Right renal pelvis (tissue), 4 donors: ENCODE measurements at regions not wholly inside any gene's neighbourhood (a gene's known extent, or its start where the extent isn't known, plus 50 kb on each side); places are given as distances from the start of the nearest gene placed in this dataset.

ENCODE experiments used
- DNase-seq, 4 donors: peaks; one replicate each; pipeline ENCODE4 v3.0.0-alpha.2; 2013; ENCODE audit warnings: low read depth in 4 of 4, low spot score in 3 of 4, missing footprints in 1 of 4

- peak; percentile 6 to 9 (median 7) for DNase-seq
These were observed 390.4 kb downstream of the SHISA9 start for GRCh38 chr16:13291591-13292333.

- DNase-seq: no peak
These were observed 394.8 kb downstream of the SHISA9 start for GRCh38 chr16:13296206-13296605.

- no peak for DNase-seq
These were observed 397.3 kb downstream of the SHISA9 start for GRCh38 chr16:13298666-13299065.

- no peak for DNase-seq
These were observed 398.9 kb downstream of the SHISA9 start for GRCh38 chr16:13300066-13300840.

DNA sequence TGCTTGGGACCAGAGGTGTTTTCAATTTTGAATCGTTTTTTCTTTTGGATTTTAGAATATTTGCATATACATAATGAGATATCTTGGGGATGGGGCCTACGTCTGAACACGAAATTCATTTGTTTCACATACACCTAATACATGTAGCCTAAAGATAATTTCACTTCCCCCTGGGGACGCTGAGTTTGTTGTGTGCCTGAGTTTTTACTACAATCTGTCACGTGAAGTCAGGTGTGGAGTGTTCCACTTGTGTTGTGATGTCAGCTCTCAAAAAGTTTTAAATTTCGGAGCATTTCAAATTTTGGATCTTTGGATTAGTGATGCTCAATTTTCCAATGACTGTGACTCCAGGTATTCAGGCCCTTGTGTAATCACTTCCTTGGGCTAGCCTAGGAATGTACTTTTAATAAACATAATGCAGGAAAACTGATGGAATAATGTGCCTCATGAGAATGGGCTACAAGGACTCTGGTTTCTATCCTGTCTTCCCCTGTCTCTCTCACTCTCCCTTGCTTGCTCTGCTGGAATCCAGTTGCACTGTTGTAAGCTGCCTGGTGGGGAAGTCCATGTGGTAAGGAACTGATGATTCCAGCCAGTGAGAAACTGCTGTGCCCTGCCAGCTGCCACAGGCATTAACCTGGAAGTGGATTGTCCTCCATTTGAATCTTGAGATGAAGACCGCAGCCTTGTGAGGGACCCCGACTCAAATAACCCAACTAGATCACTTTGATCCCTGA, 403.8 kb downstream of the SHISA9 start:
- DNase-seq: no peak

GRCh38 chr16:13306161-13306995, 405.0 kb downstream of the SHISA9 start:
- DNase-seq: no peak

DNA sequence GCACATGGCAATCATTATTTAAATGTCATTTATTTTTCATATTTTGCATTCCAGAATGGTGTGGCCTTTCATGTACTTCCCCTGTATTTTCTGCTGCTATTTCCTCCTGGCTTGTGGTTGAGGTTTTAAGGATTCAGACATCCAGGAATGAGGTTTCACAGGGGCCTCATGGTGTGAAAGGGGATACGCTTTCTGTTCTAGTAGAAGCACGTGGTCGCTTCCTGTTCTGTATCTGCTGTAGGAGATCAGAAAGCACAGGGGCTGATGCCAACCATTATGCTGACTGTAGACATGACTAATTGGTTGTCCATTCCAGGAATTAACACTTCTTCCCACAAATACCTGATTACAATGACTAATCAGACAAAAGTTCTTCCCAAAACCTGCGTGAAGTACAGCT, 405.9 kb downstream of the SHISA9 start:
- DNase-seq: no peak

GRCh38 chr16:13307851-13308250, 406.5 kb downstream of the SHISA9 start:
- no peak for DNase-seq

- DNase-seq: no peak
These were observed 410.7 kb downstream of the SHISA9 start for GRCh38 chr16:13312063-13312462.

GRCh38 chr16:13313351-13313750, 412.0 kb downstream of the SHISA9 start:
- no peak for DNase-seq

DNA sequence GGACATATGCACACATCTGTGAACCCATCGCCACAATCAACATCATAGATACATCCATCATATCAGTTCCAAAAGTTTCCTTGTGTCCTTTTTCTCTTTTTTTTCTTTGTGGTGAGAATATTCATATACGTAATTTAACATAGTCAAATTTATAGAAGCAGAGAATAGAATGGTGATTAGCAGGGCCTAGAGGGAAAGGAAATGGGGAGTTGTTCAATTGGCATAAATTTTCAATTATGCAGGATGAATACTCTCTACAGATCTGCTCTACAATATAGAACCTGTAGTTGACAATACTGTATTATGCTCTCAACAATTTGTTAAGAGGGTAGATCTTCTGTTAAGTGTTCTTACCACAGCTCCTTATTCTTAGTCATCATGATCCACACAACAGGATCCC, 413.2 kb downstream of the SHISA9 start:
- no peak for DNase-seq

- no peak for DNase-seq
These were observed 414.4 kb downstream of the SHISA9 start for GRCh38 chr16:13315642-13316427.

DNA sequence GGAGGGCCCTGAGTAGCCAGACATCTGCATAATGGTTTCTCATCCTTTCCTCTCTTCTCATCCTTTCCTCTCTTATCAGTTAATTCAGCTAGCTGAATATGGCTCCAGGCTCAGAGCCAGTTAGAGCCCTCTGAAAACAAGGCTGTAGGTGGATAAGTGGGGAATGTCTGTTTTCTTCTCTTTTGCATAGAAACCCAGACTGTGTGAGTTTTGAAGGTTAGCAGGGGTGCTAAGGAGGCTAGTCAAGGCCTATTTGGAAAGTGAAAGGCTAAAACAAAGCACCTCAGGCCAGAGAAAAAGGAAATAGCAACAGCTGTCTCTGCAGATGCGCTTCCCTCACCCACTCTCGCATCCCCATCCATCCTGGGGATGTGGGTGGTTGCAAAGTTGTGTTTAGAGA, 420.9 kb downstream of the SHISA9 start:
- no peak for DNase-seq

- DNase-seq: no peak
These were observed 423.5 kb downstream of the SHISA9 start for GRCh38 chr16:13324851-13325250.

- DNase-seq: no peak
These were observed 424.0 kb downstream of the SHISA9 start for GRCh38 chr16:13325396-13325795.

GRCh38 chr16:13331918-13332317, 430.5 kb downstream of the SHISA9 start:
- no peak for DNase-seq

- no peak for DNase-seq
These were observed 431.4 kb downstream of the SHISA9 start for GRCh38 chr16:13332713-13333255.

DNA sequence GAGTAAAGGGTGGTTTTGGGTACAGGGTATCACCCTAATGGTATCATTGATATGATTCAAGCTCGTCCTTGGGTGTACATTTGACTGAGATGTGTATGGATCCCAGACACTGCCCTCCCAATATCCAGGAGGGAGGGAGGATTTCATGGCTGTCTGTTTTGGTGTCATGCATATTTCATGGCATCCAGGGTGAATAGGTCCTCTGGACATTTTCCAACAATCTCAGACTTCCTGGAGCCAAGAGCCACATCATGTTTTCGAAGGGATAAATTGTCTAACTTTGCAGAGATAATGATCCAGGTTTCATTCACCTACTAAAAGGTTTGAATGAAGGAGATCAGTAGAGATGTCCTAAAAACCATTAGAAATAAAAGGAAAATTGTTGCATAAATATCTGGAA, 431.9 kb downstream of the SHISA9 start:
- no peak for DNase-seq

- DNase-seq: no peak
These were observed 434.5 kb downstream of the SHISA9 start for GRCh38 chr16:13335879-13336278.
